Esophagus muscularis mucosa (tissue), 4 donors: ENCODE measurements at regions not wholly inside any gene's neighbourhood (a gene's known extent, or its start where the extent isn't known, plus 50 kb on each side); places are given as distances from the start of the nearest gene placed in this dataset.
"Not testable (repeated sequence)": the region's sequence is repeated elsewhere in the genome, so short reads cannot be mapped to it uniquely, and the experiment has no call there.

Experiments used
- DNase-seq: peaks from one replicate; pipeline ENCODE4 v3.0.0-alpha.2; 2017; ENCODE audit errors: extremely low spot score
- H3K27ac ChIP-seq, 4 donors: fragments of 200-600 bp; sonication (generic); replicated peaks in 1 of 4; 1 replicate in 3 of 4; 2 replicates in 1 of 4; pipeline ENCODE4 v1.5.1; 2016 to 2019; ENCODE audit warnings: mild to moderate bottlenecking in 1 of 4
- H3K27me3 ChIP-seq, 4 donors: fragments of 200-600 bp; sonication (generic); one replicate each; pipeline versions ENCODE4 v1.5.1 to v1.6.0; 2016 to 2019
- H3K36me3 ChIP-seq, 4 donors: fragments of 200-600 bp; sonication (generic); one replicate each; pipeline ENCODE4 v1.5.1; 2016 to 2019
- H3K4me1 ChIP-seq, 4 donors: fragments of 200-600 bp; sonication (generic); one replicate each; pipeline ENCODE4 v1.5.1; 2016 to 2019
- H3K4me3 ChIP-seq, 4 donors: fragments of 200-600 bp; sonication (generic); 1 replicate in 2 of 4; 2 replicates in 2 of 4; pipeline ENCODE4 v1.5.1; 2016 to 2019; ENCODE audit warnings: mild to moderate bottlenecking in 4 of 4, moderate library complexity in 1 of 4
- H3K9me3 ChIP-seq, 4 donors: fragments of 200-600 bp; sonication (generic); 1 replicate in 3 of 4; 2 replicates in 1 of 4; pipeline ENCODE4 v1.5.1; 2016 to 2019
- CTCF ChIP-seq, 3 experiments: fragments of 200-600 bp in 2 of 3; fragments of 450-650 bp in 1 of 3; sonication (generic) in 2 of 3; IDR thresholded peaks; one replicate each; pipeline ENCODE4 v1.5.1; 2017 to 2019; ENCODE audit warnings: antibody characterized with exemption in 3 of 3, mild to moderate bottlenecking in 2 of 3, moderate library complexity in 1 of 3
- EP300 ChIP-seq: sonication (generic); formaldehyde crosslinking; IDR thresholded peaks from one replicate; pipeline ENCODE4 v1.6.1; 2017; ENCODE audit warnings: antibody characterized with exemption
- POLR2A ChIP-seq: fragments of 450-650 bp; IDR thresholded peaks from one replicate; pipeline ENCODE4 v1.6.1; 2017; ENCODE audit warnings: antibody characterized with exemption, moderate library complexity, mild to moderate bottlenecking, low read depth
- POLR2AphosphoS5 ChIP-seq, 2 donors: sonication (generic); formaldehyde crosslinking; IDR thresholded peaks; one replicate each; pipeline ENCODE4 v1.6.1; 2017; ENCODE audit warnings: antibody characterized with exemption in 2 of 2
- WGBS: methylation state at CpG from one replicate; pipeline ENCODE4 v1.1.5; 2018; 5-methylcytosine and 5-hydroxymethylcytosine counted together
- intact Hi-C: fragments of 100-400 bp; cut with DNase I; formaldehyde crosslinking; loops from one replicate; pipeline ENCODE4 v1.15.1; 2023

GRCh38 chr5:57635146-57635777, 152.7 kb upstream of the ACTBL2 start:
- WGBS: 92% methylated on average over 3 of the region's 3 CpGs
- no peak overlapping the region for H3K4me3 ChIP-seq
- DNase-seq: no peak
- H3K36me3 ChIP-seq: no peaks in the 10 kb centered on the region
- no peaks in the 10 kb centered on the region for H3K27me3 ChIP-seq
- intact Hi-C loops: no loop called here
- no peak overlapping the region for H3K27ac ChIP-seq
- TF ChIP-seq POLR2A: no peak
- no peaks in the 10 kb centered on the region for H3K9me3 ChIP-seq
- no peaks in the 10 kb centered on the region for H3K4me1 ChIP-seq

- no peak overlapping the region for H3K27ac ChIP-seq
- no peaks in the 10 kb centered on the region for H3K27me3 ChIP-seq
- no peak overlapping the region for H3K4me3 ChIP-seq
- no peaks in the 10 kb centered on the region for H3K4me1 ChIP-seq
- no peaks in the 10 kb centered on the region for H3K9me3 ChIP-seq
- no peaks in the 10 kb centered on the region for H3K36me3 ChIP-seq
- DNase-seq: no peak
- TF ChIP-seq CTCF (IDR thresholded peaks at IDR 0.05) (no peak), EP300 (no peak), POLR2AphosphoS5 (IDR thresholded peaks at IDR 0.05) (no peak), POLR2A (no peak)
- intact Hi-C loops: no loop called here
- WGBS: 88% methylated on average over 1 of the region's 1 CpG
These were observed 150.3 kb upstream of the ACTBL2 start for GRCh38 chr5:57632937-57633336.

- H3K36me3 ChIP-seq, H3K4me1 ChIP-seq, H3K27ac ChIP-seq, H3K4me3 ChIP-seq, DNase-seq, intact Hi-C loops, H3K27me3 ChIP-seq, H3K9me3 ChIP-seq: not testable (repeated sequence)
These were observed 148.5 kb upstream of the ACTBL2 start for GRCh38 chr5:57631139-57631538.

GRCh38 chr5:57627661-57628060, 145.1 kb upstream of the ACTBL2 start:
- Histone ChIP-seq H3K36me3 (no peaks in the 10 kb centered on the region), H3K27ac (no peak overlapping the region), H3K9me3 (no peaks in the 10 kb centered on the region), H3K4me1 (no peaks in the 10 kb centered on the region), H3K27me3 (no peaks in the 10 kb centered on the region), H3K4me3 (no peak overlapping the region)
- 86% methylated on average over 2 of the region's 2 CpGs for WGBS
- DNase-seq: no peak
- intact Hi-C loops: no loop called here
- no peak for TF ChIP-seq POLR2A
- TF ChIP-seq EP300: no peak
- no peak for TF ChIP-seq POLR2AphosphoS5 (IDR thresholded peaks at IDR 0.05)

- Histone ChIP-seq H3K27me3 (no peaks in the 10 kb centered on the region), H3K36me3 (no peaks in the 10 kb centered on the region), H3K9me3 (no peaks in the 10 kb centered on the region), H3K4me1 (no peaks in the 10 kb centered on the region), H3K4me3 (no peak overlapping the region), H3K27ac (no peak overlapping the region)
- intact Hi-C loops: no loop called here
- DNase-seq: no peak
- 92% methylated on average over 1 of the region's 1 CpG for WGBS
- TF ChIP-seq CTCF (IDR thresholded peaks at IDR 0.05) (no peak), EP300 (no peak), POLR2AphosphoS5 (IDR thresholded peaks at IDR 0.05) (no peak), POLR2A (no peak)
These were observed 144.1 kb upstream of the ACTBL2 start for GRCh38 chr5:57626703-57627102.

GRCh38 chr5:57621624-57622023, 139.0 kb upstream of the ACTBL2 start:
- DNase-seq: no peak
- WGBS: 80% methylated on average over 3 of the region's 3 CpGs

More at GRCh38 chr5:57621624-57622023, 139.0 kb upstream of the ACTBL2 start:
- TF ChIP-seq CTCF (IDR thresholded peaks at IDR 0.05) (no peak), EP300 (no peak), POLR2A (no peak), POLR2AphosphoS5 (IDR thresholded peaks at IDR 0.05) (no peak)
- Histone ChIP-seq H3K36me3 (no peaks in the 10 kb centered on the region), H3K4me3 (no peak overlapping the region), H3K27ac (no peak overlapping the region), H3K9me3 (no peaks in the 10 kb centered on the region), H3K27me3 (no peaks in the 10 kb centered on the region), H3K4me1 (no peaks in the 10 kb centered on the region)
- intact Hi-C loops: no loop called here
